CD14-positive monocyte (primary cell): ENCODE measurements at regions not wholly inside any gene's neighbourhood (a gene's known extent, or its start where the extent isn't known, plus 50 kb on each side); places are given as distances from the start of the nearest gene placed in this dataset.

Experiments used
- DNase-seq, 3 donors: peaks; one replicate each; pipeline ENCODE4 v3.0.0-alpha.2; 2011 to 2022
- H2AFZ ChIP-seq: 2 replicates; pipeline ENCODE4 v1.6.0; 2012; ENCODE audit warnings: mild to moderate bottlenecking, low read depth, low read length, inconsistent platforms; ENCODE audit not compliant: insufficient read depth, poor library complexity, severe bottlenecking
- H3K27ac ChIP-seq, 2 donors: 1 replicate in 1 of 2; 2 replicates in 1 of 2; pipeline ENCODE4 v1.5.1; 2012 to 2013; ENCODE audit warnings: low read length in 2 of 2, control low read depth in 1 of 2, inconsistent platforms in 1 of 2, low read depth in 1 of 2, mild to moderate bottlenecking in 1 of 2
- H3K27me3 ChIP-seq, 2 donors: one replicate each; pipeline versions ENCODE4 v1.6.0 to v1.6.1; 2011 to 2013; ENCODE audit warnings: low read length in 2 of 2; ENCODE audit not compliant: control insufficient read depth in 2 of 2, insufficient read depth in 2 of 2
- H3K36me3 ChIP-seq, 2 donors: replicated peaks in 1 of 2; 1 replicate in 1 of 2; 2 replicates in 1 of 2; pipeline versions ENCODE4 v1.5.1 to v1.6.1; 2012 to 2013; ENCODE audit warnings: low read length in 2 of 2, control low read depth in 1 of 2, inconsistent platforms in 1 of 2, mild to moderate bottlenecking in 1 of 2; ENCODE audit not compliant: insufficient read depth in 2 of 2, control insufficient read depth in 1 of 2
- H3K4me1 ChIP-seq, 2 donors: 1 replicate in 1 of 2; 2 replicates in 1 of 2; pipeline versions ENCODE4 v1.5.1 to v1.6.1; 2012 to 2013; ENCODE audit warnings: low read length in 2 of 2, control low read depth in 1 of 2, inconsistent platforms in 1 of 2, mild to moderate bottlenecking in 1 of 2, moderate library complexity in 1 of 2; ENCODE audit not compliant: insufficient read depth in 2 of 2, control insufficient read depth in 1 of 2
- H3K4me2 ChIP-seq: replicated peaks from 2 replicates; pipeline ENCODE3; 2012; ENCODE audit warnings: low read length, moderate library complexity, mild to moderate bottlenecking; ENCODE audit not compliant: poor library complexity, severe bottlenecking; ENCODE audit errors: extremely low read depth
- H3K4me3 ChIP-seq, 3 experiments: fragments of 200-600 bp in 1 of 3; sonication (generic) in 1 of 3; replicated peaks in 1 of 3; 1 replicate in 2 of 3; 2 replicates in 1 of 3; pipeline ENCODE4 v1.5.1; 2011 to 2013; ENCODE audit warnings: low read length in 3 of 3, mild to moderate bottlenecking in 3 of 3, control low read depth in 2 of 3, low read depth in 2 of 3, inconsistent platforms in 1 of 3, moderate library complexity in 1 of 3
- H3K79me2 ChIP-seq: 2 replicates; pipeline ENCODE4 v1.6.0; 2012; ENCODE audit warnings: mild to moderate bottlenecking, control low read depth, inconsistent platforms, low read length, moderate library complexity; ENCODE audit not compliant: insufficient read depth
- H3K9ac ChIP-seq: 2 replicates; pipeline ENCODE4 v1.6.0; 2017; ENCODE audit warnings: low read length, mild to moderate bottlenecking; ENCODE audit not compliant: insufficient read depth, poor library complexity, severe bottlenecking
- H3K9me3 ChIP-seq, 2 donors: replicated peaks in 1 of 2; 1 replicate in 1 of 2; 2 replicates in 1 of 2; pipeline versions ENCODE4 v1.5.1 to v1.6.1; 2012 to 2013; ENCODE audit warnings: low read length in 2 of 2, control low read depth in 1 of 2; ENCODE audit not compliant: control insufficient read depth in 1 of 2, insufficient read depth in 1 of 2
- H4K20me1 ChIP-seq: 2 replicates; pipeline ENCODE4 v1.6.0; 2012; ENCODE audit warnings: mild to moderate bottlenecking, low read length, control low read depth, moderate library complexity; ENCODE audit not compliant: insufficient read depth
- H3K27ac Mint-ChIP-seq, 7 donors: one replicate each; pipeline ENCODE4 v1.8.0; 2020; ENCODE audit warnings: mild to moderate bottlenecking in 7 of 7, mixed read lengths in 7 of 7, moderate library complexity in 6 of 7, inconsistent platforms in 2 of 7
- H3K27me3 Mint-ChIP-seq, 3 donors: one replicate each; pipeline ENCODE4 v1.8.0; 2021 to 2022; ENCODE audit warnings: low read depth in 3 of 3, mild to moderate bottlenecking in 3 of 3, mixed read lengths in 3 of 3, moderate library complexity in 3 of 3, inconsistent platforms in 1 of 3
- H3K36me3 Mint-ChIP-seq, 2 donors: one replicate each; pipeline ENCODE4 v1.8.0; 2020; ENCODE audit warnings: mixed read lengths in 2 of 2, inconsistent platforms in 1 of 2, mild to moderate bottlenecking in 1 of 2
- H3K4me1 Mint-ChIP-seq: one replicate; pipeline ENCODE4 v1.8.0; 2020; ENCODE audit warnings: mild to moderate bottlenecking, mixed read lengths
- H3K4me3 Mint-ChIP-seq, 2 donors: one replicate each; pipeline ENCODE4 v1.8.0; 2020; ENCODE audit warnings: mild to moderate bottlenecking in 2 of 2, mixed read lengths in 2 of 2, moderate library complexity in 1 of 2
- H3K9me3 Mint-ChIP-seq, 7 donors: one replicate each; pipeline ENCODE4 v1.8.0; 2020 to 2022; ENCODE audit warnings: mixed read lengths in 7 of 7, mild to moderate bottlenecking in 6 of 7, moderate library complexity in 6 of 7, inconsistent platforms in 2 of 7
- CTCF ChIP-seq: fragments of 200-600 bp; IDR thresholded peaks from one replicate; pipeline ENCODE4 v1.8.0; 2022; ENCODE audit warnings: antibody characterized with exemption, mild to moderate bottlenecking
- WGBS: methylation state at CpG from one replicate; pipeline ENCODE4 v1.1.5; 2013; ENCODE audit warnings: missing lambda C conversion rate; ENCODE audit not compliant: insufficient coverage; 5-methylcytosine and 5-hydroxymethylcytosine counted together
- intact Hi-C, 2 donors: fragments of 100-400 bp; cut with micrococcal nuclease; formaldehyde crosslinking; loops; one replicate each; pipeline versions ENCODE4 v1.15.0 to v1.15.1; 2023

GRCh38 chr3:66723231-66723630 lies 222.4 kb upstream of the LRIG1 start:
- no peaks in the 10 kb centered on the region for H3K4me1 ChIP-seq
- H3K36me3 ChIP-seq = no peaks in the 10 kb centered on the region
- H3K27ac ChIP-seq = no peak overlapping the region
- H3K4me3 ChIP-seq = no peak overlapping the region
- TF ChIP-seq CTCF = no peak
- no peaks in the 10 kb centered on the region for H4K20me1 ChIP-seq
- peaks cover 2% of the 10 kb centered on the region for H3K4me1 Mint-ChIP-seq
- intact Hi-C loops = no loop called here
- H3K36me3 Mint-ChIP-seq = no peaks in the 10 kb centered on the region
- H3K9me3 Mint-ChIP-seq = peaks cover 0 to 4% (median 0%) of the 10 kb centered on the region in 7 donors
- no peak overlapping the region for H3K4me3 Mint-ChIP-seq
- no peak overlapping the region for H3K9ac ChIP-seq
- H3K4me2 ChIP-seq = no peak overlapping the region
- H3K27me3 ChIP-seq = no peaks in the 10 kb centered on the region
- no peak overlapping the region for H2AFZ ChIP-seq
- H3K27ac Mint-ChIP-seq = no peak overlapping the region
- no peaks in the 10 kb centered on the region for H3K79me2 ChIP-seq
- no peak for DNase-seq
- peaks cover 0 to 7% (median 3%) of the 10 kb centered on the region in 3 donors for H3K27me3 Mint-ChIP-seq
- H3K9me3 ChIP-seq = no peaks in the 10 kb centered on the region

GRCh38 chr3:66729687-66730393 lies 229.0 kb upstream of the LRIG1 start:
- no peaks in the 10 kb centered on the region for H3K4me1 Mint-ChIP-seq
- intact Hi-C loops = no loop called here
- no CpG with 5 or more reads among the region's 2 CpGs for WGBS

More at GRCh38 chr3:66729687-66730393, 229.0 kb upstream of the LRIG1 start:
- H3K9me3 Mint-ChIP-seq = peaks cover 0 to 3% (median 0%) of the 10 kb centered on the region in 7 donors
- H3K36me3 Mint-ChIP-seq = no peaks in the 10 kb centered on the region
- DNase-seq = no peak
- Histone ChIP-seq H3K27me3 (no peaks in the 10 kb centered on the region), H3K4me3 (no peak overlapping the region), H2AFZ (no peak overlapping the region), H3K4me2 (no peak overlapping the region), H3K27ac (no peak overlapping the region), H3K79me2 (no peaks in the 10 kb centered on the region), H4K20me1 (no peaks in the 10 kb centered on the region), H3K9ac (no peak overlapping the region), H3K4me1 (no peaks in the 10 kb centered on the region), H3K36me3 (no peaks in the 10 kb centered on the region), H3K9me3 (no peaks in the 10 kb centered on the region)
- no peak overlapping the region for H3K27ac Mint-ChIP-seq
- H3K27me3 Mint-ChIP-seq = peaks cover 2 to 5% (median 3%) of the 10 kb centered on the region in 3 donors
- TF ChIP-seq CTCF = no peak
- no peak overlapping the region for H3K4me3 Mint-ChIP-seq
